ENCODE measurements at regions not wholly inside any gene's neighbourhood (a gene's known extent, or its start where the extent isn't known, plus 50 kb on each side); places are given as distances from the start of the nearest gene placed in this dataset.
"Not testable (repeated sequence)": the region's sequence is repeated elsewhere in the genome, so short reads cannot be mapped to it uniquely, and the experiment has no call there.

DNA sequence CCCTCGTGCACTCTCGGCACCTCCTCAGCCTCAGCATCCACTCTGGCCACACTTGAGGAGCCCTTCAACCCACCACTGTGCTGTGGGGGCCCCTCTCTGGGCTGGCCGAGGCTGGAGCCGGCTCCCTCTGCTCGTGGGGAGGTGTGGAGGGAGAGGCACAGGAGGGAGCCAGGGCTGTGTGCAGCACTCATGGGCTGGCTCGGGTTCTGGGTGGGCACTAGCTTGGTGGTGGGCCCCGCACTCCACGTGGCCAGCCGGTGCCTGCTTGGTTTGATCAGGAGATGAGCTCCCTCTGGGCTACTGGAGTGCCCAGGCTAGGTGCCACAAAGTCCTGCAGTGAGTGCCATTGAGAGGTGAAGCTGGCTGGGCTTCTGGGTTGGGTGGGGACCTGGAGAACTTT lies 949.4 kb upstream of the GJE1 start:
- H2AFZ ChIP-seq (ENCODE audit: low read depth, low read length) = no peak overlapping the region
- H3K9ac ChIP-seq (ENCODE audit: low read length) = no peak overlapping the region
- H3K4me1 ChIP-seq (ENCODE audit: insufficient read depth, low read length) = no peaks in the 10 kb centered on the region
- no peak for TF ChIP-seq EZH2 (IDR thresholded peaks at IDR 0.05; ENCODE audit: insufficient read depth, low read length)
- TF ChIP-seq, protein P1, sequence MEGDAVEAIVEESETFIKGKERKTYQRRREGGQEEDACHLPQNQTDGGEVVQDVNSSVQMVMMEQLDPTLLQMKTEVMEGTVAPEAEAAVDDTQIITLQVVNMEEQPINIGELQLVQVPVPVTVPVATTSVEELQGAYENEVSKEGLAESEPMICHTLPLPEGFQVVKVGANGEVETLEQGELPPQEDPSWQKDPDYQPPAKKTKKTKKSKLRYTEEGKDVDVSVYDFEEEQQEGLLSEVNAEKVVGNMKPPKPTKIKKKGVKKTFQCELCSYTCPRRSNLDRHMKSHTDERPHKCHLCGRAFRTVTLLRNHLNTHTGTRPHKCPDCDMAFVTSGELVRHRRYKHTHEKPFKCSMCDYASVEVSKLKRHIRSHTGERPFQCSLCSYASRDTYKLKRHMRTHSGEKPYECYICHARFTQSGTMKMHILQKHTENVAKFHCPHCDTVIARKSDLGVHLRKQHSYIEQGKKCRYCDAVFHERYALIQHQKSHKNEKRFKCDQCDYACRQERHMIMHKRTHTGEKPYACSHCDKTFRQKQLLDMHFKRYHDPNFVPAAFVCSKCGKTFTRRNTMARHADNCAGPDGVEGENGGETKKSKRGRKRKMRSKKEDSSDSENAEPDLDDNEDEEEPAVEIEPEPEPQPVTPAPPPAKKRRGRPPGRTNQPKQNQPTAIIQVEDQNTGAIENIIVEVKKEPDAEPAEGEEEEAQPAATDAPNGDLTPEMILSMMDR (IDR thresholded peaks at IDR 0.05; ENCODE audit: insufficient read depth, low read depth, low read length) = no peak
- no peaks in the 10 kb centered on the region for H3K27me3 ChIP-seq (ENCODE audit: insufficient read depth, low read length)
- H3K4me3 ChIP-seq (ENCODE audit: insufficient read depth, low read depth, low read length) = no peak overlapping the region
- Mint-ChIP-seq H3K4me1 (ENCODE audit: low read depth, unreplicated experiment) (no peaks in the 10 kb centered on the region), H3K27ac (ENCODE audit: unreplicated experiment) (no peak overlapping the region), H3K9me3 (ENCODE audit: unreplicated experiment) (peaks cover 9% of the 10 kb centered on the region), H3K27me3 (ENCODE audit: low read depth, unreplicated experiment) (no peaks in the 10 kb centered on the region), H3K4me3 (ENCODE audit: unreplicated experiment) (no peak overlapping the region), H3K36me3 (ENCODE audit: low read depth, unreplicated experiment) (no peaks in the 10 kb centered on the region)
- H3K36me3 ChIP-seq (ENCODE audit: insufficient read depth, low read length) = no peaks in the 10 kb centered on the region
- no peak overlapping the region for H3K4me2 ChIP-seq (ENCODE audit: low read length)
- H3K9me3 ChIP-seq (ENCODE audit: insufficient read depth, low read depth, low read length) = peaks cover 5% of the 10 kb centered on the region
- H3K27ac ChIP-seq (ENCODE audit: low read depth, low read length) = no peak overlapping the region
- no peaks in the 10 kb centered on the region for H4K20me1 ChIP-seq (ENCODE audit: insufficient read depth, low read length)
- no peak for DNase-seq (ENCODE audit: low read depth)
- no peak for FAIRE-seq
- no peaks in the 10 kb centered on the region for H3K79me2 ChIP-seq (ENCODE audit: insufficient read depth, low read length)

DNA sequence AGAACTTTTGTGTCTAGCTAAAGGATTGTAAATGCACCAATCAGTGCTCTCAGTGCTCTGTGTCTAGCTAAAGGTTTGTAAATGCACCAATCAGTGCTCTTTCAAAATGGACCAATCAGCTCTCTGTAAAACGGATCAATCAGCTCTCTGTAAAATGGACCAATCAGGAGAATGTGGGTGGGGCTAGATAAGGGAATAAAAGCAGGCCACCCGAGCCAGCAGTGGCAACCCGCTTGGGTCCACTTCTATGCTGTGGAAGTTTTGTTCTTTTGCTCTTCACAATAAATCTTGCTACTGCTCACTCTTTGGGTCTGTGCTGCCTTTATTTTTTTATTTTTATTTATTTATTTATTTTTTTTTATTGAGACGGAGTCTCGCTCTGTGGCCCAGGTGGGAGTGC lies 957.3 kb upstream of the GJE1 start:
- H3K9me3 Mint-ChIP-seq (ENCODE audit: unreplicated experiment); H3K36me3 Mint-ChIP-seq (ENCODE audit: low read depth, unreplicated experiment); H3K4me2 ChIP-seq (ENCODE audit: low read length); H2AFZ ChIP-seq (ENCODE audit: low read depth, low read length); H3K4me1 ChIP-seq (ENCODE audit: insufficient read depth, low read length); H3K4me1 Mint-ChIP-seq (ENCODE audit: low read depth, unreplicated experiment); H3K9me3 ChIP-seq (ENCODE audit: insufficient read depth, low read depth, low read length); DNase-seq (ENCODE audit: low read depth); H3K79me2 ChIP-seq (ENCODE audit: insufficient read depth, low read length); H3K27me3 ChIP-seq (ENCODE audit: insufficient read depth, low read length); H3K27ac Mint-ChIP-seq (ENCODE audit: unreplicated experiment); H3K4me3 Mint-ChIP-seq (ENCODE audit: unreplicated experiment); H3K27me3 Mint-ChIP-seq (ENCODE audit: low read depth, unreplicated experiment); H3K9ac ChIP-seq (ENCODE audit: low read length); H3K4me3 ChIP-seq (ENCODE audit: insufficient read depth, low read depth, low read length); FAIRE-seq; H3K27ac ChIP-seq (ENCODE audit: low read depth, low read length); H3K36me3 ChIP-seq (ENCODE audit: insufficient read depth, low read length); H4K20me1 ChIP-seq (ENCODE audit: insufficient read depth, low read length): not testable (repeated sequence)

DNA sequence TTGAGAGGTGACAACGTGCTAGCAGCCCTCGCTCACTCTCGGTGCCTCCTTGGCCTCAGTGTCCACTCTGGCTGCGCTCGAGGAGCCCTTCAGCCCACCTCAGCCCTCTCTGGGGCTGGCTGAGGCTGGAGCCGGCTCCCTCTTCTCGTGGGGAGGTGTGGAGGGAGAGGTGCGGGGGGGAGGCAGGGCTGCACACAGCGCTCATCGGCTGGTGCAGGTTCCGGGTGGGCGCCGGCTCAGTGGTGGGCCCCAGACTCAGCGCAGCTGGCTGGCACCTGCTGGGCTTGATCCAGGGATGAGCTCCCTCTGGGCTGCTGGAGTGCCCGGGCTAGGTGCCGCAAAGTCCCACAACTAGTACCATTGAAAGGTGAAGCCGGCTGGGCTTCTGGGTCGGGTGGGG lies 957.8 kb upstream of the GJE1 start:
- H3K9me3 Mint-ChIP-seq (ENCODE audit: unreplicated experiment) = peaks cover 3% of the 10 kb centered on the region
- no peak overlapping the region for H3K27ac Mint-ChIP-seq (ENCODE audit: unreplicated experiment)
- TF ChIP-seq EZH2 (IDR thresholded peaks at IDR 0.05; ENCODE audit: insufficient read depth, low read length) = no peak
- TF ChIP-seq, protein P1 (IDR thresholded peaks at IDR 0.05; ENCODE audit: insufficient read depth, low read depth, low read length) = no peak
- FAIRE-seq (no peak), DNase-seq (ENCODE audit: low read depth) (no peak)
- H3K4me1 Mint-ChIP-seq (ENCODE audit: low read depth, unreplicated experiment) = no peaks in the 10 kb centered on the region
- Histone ChIP-seq H4K20me1 (ENCODE audit: insufficient read depth, low read length) (no peaks in the 10 kb centered on the region), H3K4me1 (ENCODE audit: insufficient read depth, low read length) (no peaks in the 10 kb centered on the region), H3K4me2 (ENCODE audit: low read length) (no peak overlapping the region), H3K36me3 (ENCODE audit: insufficient read depth, low read length) (no peaks in the 10 kb centered on the region), H3K27ac (ENCODE audit: low read depth, low read length) (no peak overlapping the region), H3K9me3 (ENCODE audit: insufficient read depth, low read depth, low read length) (no peaks in the 10 kb centered on the region), H2AFZ (ENCODE audit: low read depth, low read length) (no peak overlapping the region), H3K4me3 (ENCODE audit: insufficient read depth, low read depth, low read length) (no peak overlapping the region), H3K79me2 (ENCODE audit: insufficient read depth, low read length) (no peaks in the 10 kb centered on the region), H3K9ac (ENCODE audit: low read length) (no peak overlapping the region), H3K27me3 (ENCODE audit: insufficient read depth, low read length) (no peaks in the 10 kb centered on the region)
- H3K4me3 Mint-ChIP-seq (ENCODE audit: unreplicated experiment) = no peak overlapping the region
- no peaks in the 10 kb centered on the region for H3K36me3 Mint-ChIP-seq (ENCODE audit: low read depth, unreplicated experiment)
- no peaks in the 10 kb centered on the region for H3K27me3 Mint-ChIP-seq (ENCODE audit: low read depth, unreplicated experiment)
